DND-41 (cell line): ENCODE measurements at regions not wholly inside any gene's neighbourhood (a gene's known extent, or its start where the extent isn't known, plus 50 kb on each side); places are given as distances from the start of the nearest gene placed in this dataset.

ENCODE experiments used
- EZH2 ChIP-seq: IDR thresholded peaks from 3 replicates; pipeline ENCODE4 v1.6.1; 2012; ENCODE audit warnings: borderline replicate concordance, low read depth, mild to moderate bottlenecking, moderate library complexity, low read length, inconsistent platforms; ENCODE audit not compliant: severe bottlenecking
- TF ChIP-seq, protein P1 (sequence below): IDR thresholded peaks from 2 replicates; pipeline ENCODE4 v1.5.1; 2012; ENCODE audit warnings: borderline replicate concordance, low read length, moderate library complexity, mild to moderate bottlenecking; ENCODE audit not compliant: poor library complexity, severe bottlenecking; ENCODE audit errors: extremely low read depth

DNA sequence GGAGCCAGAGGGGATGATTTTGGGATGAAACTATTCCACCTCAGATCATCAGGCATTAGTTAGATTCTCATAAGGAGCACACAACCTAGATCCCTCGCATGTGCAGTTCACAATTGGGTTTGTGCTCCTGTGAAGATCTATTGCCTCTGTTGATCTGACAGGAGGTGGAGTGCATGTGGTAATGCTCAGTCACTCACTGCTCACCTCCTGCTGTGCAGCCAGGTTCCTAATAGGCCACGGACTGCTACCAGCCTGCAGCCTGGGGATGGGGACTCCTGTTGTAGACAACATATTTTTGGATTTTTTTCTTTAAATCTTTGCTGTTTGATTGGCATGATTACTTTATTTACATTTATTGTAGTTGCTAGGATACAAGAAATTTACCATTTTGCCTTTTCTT lies 765.0 kb downstream of the INHBA start:
- TF ChIP-seq EZH2, result no peak
- TF ChIP-seq, protein P1, sequence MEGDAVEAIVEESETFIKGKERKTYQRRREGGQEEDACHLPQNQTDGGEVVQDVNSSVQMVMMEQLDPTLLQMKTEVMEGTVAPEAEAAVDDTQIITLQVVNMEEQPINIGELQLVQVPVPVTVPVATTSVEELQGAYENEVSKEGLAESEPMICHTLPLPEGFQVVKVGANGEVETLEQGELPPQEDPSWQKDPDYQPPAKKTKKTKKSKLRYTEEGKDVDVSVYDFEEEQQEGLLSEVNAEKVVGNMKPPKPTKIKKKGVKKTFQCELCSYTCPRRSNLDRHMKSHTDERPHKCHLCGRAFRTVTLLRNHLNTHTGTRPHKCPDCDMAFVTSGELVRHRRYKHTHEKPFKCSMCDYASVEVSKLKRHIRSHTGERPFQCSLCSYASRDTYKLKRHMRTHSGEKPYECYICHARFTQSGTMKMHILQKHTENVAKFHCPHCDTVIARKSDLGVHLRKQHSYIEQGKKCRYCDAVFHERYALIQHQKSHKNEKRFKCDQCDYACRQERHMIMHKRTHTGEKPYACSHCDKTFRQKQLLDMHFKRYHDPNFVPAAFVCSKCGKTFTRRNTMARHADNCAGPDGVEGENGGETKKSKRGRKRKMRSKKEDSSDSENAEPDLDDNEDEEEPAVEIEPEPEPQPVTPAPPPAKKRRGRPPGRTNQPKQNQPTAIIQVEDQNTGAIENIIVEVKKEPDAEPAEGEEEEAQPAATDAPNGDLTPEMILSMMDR, result no peak
